Lung (tissue), 11 donors: ENCODE measurements at regions not wholly inside any gene's neighbourhood (a gene's known extent, or its start where the extent isn't known, plus 50 kb on each side); places are given as distances from the start of the nearest gene placed in this dataset.

ENCODE experiments used
- ATAC-seq: fragments of 200-7000 bp; cut with Tn5 transposase; one replicate; pipeline ENCODE4 v1.9.1; 2020; ENCODE audit warnings: moderate number of reproducible peaks; ENCODE audit not compliant: insufficient read depth, low FRiP score
- DNase-seq, 3 donors: peaks; one replicate each; pipeline ENCODE4 v3.0.0-alpha.2; 2013 to 2017
- H3K27ac ChIP-seq, 2 donors: one replicate each; pipeline ENCODE4 v1.5.1; 2013; ENCODE audit warnings: mild to moderate bottlenecking in 2 of 2, moderate library complexity in 2 of 2, control low read depth in 1 of 2, inconsistent platforms in 1 of 2, low read depth in 1 of 2, low read length in 1 of 2
- H3K27me3 ChIP-seq, 3 donors: one replicate each; pipeline ENCODE4 v1.5.1; 2013; ENCODE audit warnings: low read length in 2 of 3; ENCODE audit not compliant: control insufficient read depth in 3 of 3, insufficient read depth in 3 of 3
- H3K36me3 ChIP-seq, 4 donors: one replicate each; pipeline ENCODE4 v1.5.1; 2013; ENCODE audit warnings: low read length in 4 of 4, mild to moderate bottlenecking in 1 of 4, moderate library complexity in 1 of 4; ENCODE audit not compliant: control insufficient read depth in 4 of 4, insufficient read depth in 4 of 4
- H3K4me1 ChIP-seq, 5 donors: one replicate each; pipeline ENCODE4 v1.5.1; 2013; ENCODE audit warnings: low read length in 5 of 5, mild to moderate bottlenecking in 2 of 5, moderate library complexity in 1 of 5; ENCODE audit not compliant: control insufficient read depth in 5 of 5, insufficient read depth in 5 of 5
- H3K4me3 ChIP-seq: one replicate; pipeline ENCODE4 v1.5.1; 2013; ENCODE audit warnings: mild to moderate bottlenecking, control low read depth, moderate library complexity
- H3K9ac ChIP-seq, 2 donors: one replicate each; pipeline ENCODE4 v1.5.1; 2013; ENCODE audit warnings: low read length in 2 of 2, control low read depth in 1 of 2; ENCODE audit not compliant: insufficient read depth in 1 of 2
- H3K9me3 ChIP-seq, 4 donors: one replicate each; pipeline ENCODE4 v1.5.1; 2013; ENCODE audit warnings: low read length in 3 of 4, mild to moderate bottlenecking in 1 of 4, moderate library complexity in 1 of 4; ENCODE audit not compliant: control insufficient read depth in 4 of 4, insufficient read depth in 3 of 4
- CTCF ChIP-seq: IDR thresholded peaks from 2 replicates; pipeline ENCODE4 v1.5.1; 2012; ENCODE audit warnings: mild to moderate bottlenecking; ENCODE audit errors: control extremely low read depth, extremely low read depth
- WGBS, 2 donors: extraction: QIAGEN DNeasy Blood & Tissue Kit; methylation state at CpG; one replicate each; pipeline ENCODE4 v1.1.7; 2013; 5-methylcytosine and 5-hydroxymethylcytosine counted together
- donor health status: control.
- donor health status: control.
- donor health status: Bipolar disorder and iron deficiency.
- donor health status: healthy.
- donor health status: DM: yes; HTN: yes; CAD: no.

GRCh38 chr4:23741681-23742191 is 148.1 kb downstream of the PPARGC1A start:
- no peak for ATAC-seq
- Histone ChIP-seq H3K9me3 (peaks cover 0 to 3% (median 0%) of the 10 kb centered on the region in 4 donors), H3K27ac (no peak overlapping the region), H3K4me3 (no peak overlapping the region), H3K36me3 (no peaks in the 10 kb centered on the region), H3K4me1 (peaks cover 0 to 3% (median 0%) of the 10 kb centered on the region in 5 donors), H3K9ac (no peak overlapping the region), H3K27me3 (no peaks in the 10 kb centered on the region)
- DNase-seq: no peak
- TF ChIP-seq CTCF: no peak

- no peak overlapping the region for H3K27ac ChIP-seq
- WGBS, 2 donors: 79 to 88% methylated on average over 3 of the region's 3 CpGs
- no peak overlapping the region for H3K4me3 ChIP-seq
- H3K9ac ChIP-seq: no peak overlapping the region
- no peak for ATAC-seq
- no peak for TF ChIP-seq CTCF
- H3K36me3 ChIP-seq: no peaks in the 10 kb centered on the region
- DNase-seq: no peak
- no peaks in the 10 kb centered on the region for H3K27me3 ChIP-seq
- H3K9me3 ChIP-seq: no peaks in the 10 kb centered on the region
- H3K4me1 ChIP-seq: no peaks in the 10 kb centered on the region
These were observed 152.3 kb downstream of the PPARGC1A start for GRCh38 chr4:23737571-23737970.

GRCh38 chr4:23736466-23736865 is 153.4 kb downstream of the PPARGC1A start:
- Histone ChIP-seq H3K9me3 (no peaks in the 10 kb centered on the region), H3K4me1 (no peaks in the 10 kb centered on the region), H3K27ac (no peak overlapping the region), H3K27me3 (no peaks in the 10 kb centered on the region), H3K36me3 (no peaks in the 10 kb centered on the region), H3K4me3 (no peak overlapping the region), H3K9ac (no peak overlapping the region)
- no peak for DNase-seq
- 78% methylated on average over 1 of the region's 1 CpG for WGBS, 2 donors
- TF ChIP-seq CTCF: no peak
- ATAC-seq: no peak

GRCh38 chr4:23734000-23734399 is 155.8 kb downstream of the PPARGC1A start:
- Histone ChIP-seq H3K36me3 (no peaks in the 10 kb centered on the region), H3K27me3 (no peaks in the 10 kb centered on the region), H3K9me3 (no peaks in the 10 kb centered on the region), H3K9ac (no peak overlapping the region), H3K4me3 (no peak overlapping the region), H3K4me1 (no peaks in the 10 kb centered on the region), H3K27ac (no peak overlapping the region)
- TF ChIP-seq CTCF: no peak
- ATAC-seq (no peak), DNase-seq (no peak)
- WGBS, 2 donors: 42 to 77% methylated on average over 1 of the region's 1 CpG
